Activated effector memory CD4-positive, alpha-beta T cell treated with anti-CD3 and anti-CD28 coated beads, Interleukin-2, amount 50 U/mL, for 16 hours (primary cell): ENCODE measurements at regions not wholly inside any gene's neighbourhood (a gene's known extent, or its start where the extent isn't known, plus 50 kb on each side); places are given as distances from the start of the nearest gene placed in this dataset.
"Not testable (repeated sequence)": the region's sequence is repeated elsewhere in the genome, so short reads cannot be mapped to it uniquely, and the experiment has no call there.

Experiments used
- DNase-seq: peaks from one replicate; pipeline ENCODE4 v3.0.0-alpha.2; 2020

DNA sequence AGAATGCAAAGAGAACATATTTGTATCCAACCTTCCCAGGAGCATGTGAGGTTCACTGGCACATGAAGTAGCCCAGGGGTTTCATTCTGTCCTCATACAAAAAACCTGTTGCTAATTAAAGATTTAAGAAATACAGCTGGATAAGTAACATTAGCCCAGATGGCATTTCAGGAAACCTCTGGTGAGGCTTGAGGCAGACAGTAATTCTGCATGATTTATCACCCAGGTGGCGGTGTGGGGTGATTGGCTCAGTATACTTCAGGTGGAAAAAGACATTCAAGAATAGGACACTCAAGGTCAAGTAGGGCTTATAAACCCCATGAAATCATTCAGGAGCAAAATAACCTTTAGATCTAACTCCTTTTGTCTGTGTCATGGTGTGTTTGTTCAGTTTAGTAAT is 237.4 kb downstream of the RNF144A start:
- no peak for DNase-seq

- DNase-seq: no peak
Observed at GRCh38 chr2:7161501-7161900, 244.3 kb downstream of the RNF144A start.

GRCh38 chr2:7165736-7166135 is 248.5 kb downstream of the RNF144A start:
- DNase-seq: no peak

GRCh38 chr2:7167801-7168411 is 250.7 kb downstream of the RNF144A start:
- DNase-seq: no peak

DNA sequence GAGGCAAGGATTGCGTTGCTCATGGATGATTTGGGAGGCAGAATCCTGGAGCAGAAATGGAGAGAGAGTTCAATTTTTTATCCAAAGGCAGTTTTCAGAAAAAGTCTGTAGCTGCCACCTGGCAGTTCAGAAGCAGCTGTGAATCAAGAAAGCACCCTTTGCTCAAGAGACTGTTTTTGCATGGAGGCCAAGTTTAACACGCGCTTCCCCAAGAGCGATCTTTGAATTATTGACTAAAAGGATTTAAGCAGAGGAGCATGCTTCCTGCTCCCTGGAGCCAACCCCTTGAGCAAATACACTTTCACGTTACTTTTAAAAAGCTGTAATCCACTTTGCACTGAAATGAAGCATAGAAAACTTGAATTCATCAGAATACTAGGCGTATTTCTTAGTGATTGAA is 252.4 kb downstream of the RNF144A start:
- no peak for DNase-seq

DNA sequence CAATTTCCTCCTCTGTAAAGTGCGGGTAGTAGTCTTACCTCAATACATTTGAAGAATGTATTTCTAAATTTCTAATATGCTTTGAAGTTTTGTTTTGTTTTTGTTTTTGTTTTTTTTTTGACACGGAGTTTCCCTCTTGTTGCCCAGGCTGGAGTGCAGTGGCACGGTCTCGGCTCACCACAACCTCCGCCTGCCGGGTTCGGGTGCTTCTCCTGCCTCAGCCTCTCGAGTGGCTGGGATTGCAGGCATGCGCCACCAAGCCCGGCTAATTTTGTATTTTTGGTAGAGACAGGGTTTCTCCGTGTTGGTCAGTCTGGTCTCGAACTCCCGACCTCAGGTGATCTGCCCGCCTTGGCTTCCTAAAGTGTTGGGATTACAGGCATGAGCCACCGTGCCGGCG is 261.8 kb downstream of the RNF144A start:
- not testable (repeated sequence) for DNase-seq

- DNase-seq: no peak
Observed at GRCh38 chr2:7180638-7181370, 263.6 kb downstream of the RNF144A start.

DNA sequence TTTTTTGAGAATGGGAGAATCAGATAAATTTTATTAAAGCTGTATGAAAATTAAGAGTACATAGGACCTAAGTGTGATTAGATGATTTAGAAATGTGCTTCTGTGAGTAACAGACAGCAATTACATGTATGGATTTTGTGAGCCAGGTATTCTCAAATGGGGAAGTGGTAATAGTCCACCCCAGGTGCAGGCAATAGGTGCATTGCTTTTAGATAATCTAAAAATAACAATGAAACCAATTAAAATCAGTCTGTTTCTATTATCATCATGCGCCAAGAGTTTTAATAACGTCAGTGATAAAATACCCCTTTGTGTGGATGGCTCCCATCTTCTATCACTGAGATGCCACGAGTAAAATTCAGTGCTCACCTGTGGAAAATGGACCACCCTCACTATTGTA is 265.3 kb downstream of the RNF144A start:
- no peak for DNase-seq

DNA sequence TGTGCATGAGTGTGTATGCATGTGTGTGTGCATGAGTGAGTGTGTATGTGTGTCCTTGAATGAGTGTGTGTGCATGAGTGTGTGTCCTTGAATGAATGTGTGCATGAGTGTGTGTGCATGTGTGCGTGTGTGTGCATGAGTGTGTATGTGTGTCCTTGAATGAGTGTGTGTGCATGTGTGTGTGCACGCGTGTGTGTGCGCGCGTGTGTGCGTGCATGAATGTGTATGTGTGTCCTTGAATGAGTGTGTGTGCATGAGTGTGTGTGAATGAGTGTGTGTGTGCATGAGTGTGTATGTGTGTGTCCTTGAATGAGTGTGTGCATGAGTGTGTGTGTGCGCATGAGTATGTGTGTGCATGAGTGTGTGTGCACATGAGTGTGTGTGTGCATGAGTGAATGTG is 271.9 kb downstream of the RNF144A start:
- no peak for DNase-seq

DNA sequence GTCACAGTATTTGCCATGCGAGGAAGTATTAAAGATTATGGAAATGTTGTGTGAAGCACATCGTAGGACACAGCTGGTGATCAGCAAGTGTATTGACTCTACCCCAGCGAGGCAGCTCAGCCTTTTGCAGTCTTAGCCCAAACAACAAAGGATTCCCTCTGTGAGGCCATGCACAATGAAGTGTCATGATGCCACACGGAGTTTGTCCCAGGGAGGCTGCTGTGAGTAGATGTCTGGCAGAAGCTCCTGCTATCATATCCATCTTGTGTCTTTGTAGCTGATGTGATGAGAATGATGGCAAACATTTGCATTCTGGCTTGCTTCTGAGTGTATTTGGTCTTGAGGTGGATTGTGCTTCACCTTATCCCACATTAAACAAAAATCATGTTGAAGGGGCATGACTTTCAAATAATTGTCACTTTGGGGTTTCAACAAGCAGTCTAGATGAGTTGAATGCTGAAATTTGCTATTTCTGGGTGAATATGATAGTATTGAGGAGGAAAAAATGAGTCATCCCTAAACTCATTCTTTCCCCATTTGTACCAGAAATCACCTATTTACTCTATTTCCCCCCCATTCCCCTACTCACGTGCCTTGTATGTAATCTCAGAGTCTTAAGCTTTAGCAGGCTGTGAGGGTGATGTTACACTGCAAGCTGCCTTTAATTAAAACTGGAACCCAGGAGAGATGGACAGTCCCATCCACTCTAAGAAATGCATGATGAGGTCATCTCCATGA is 273.5 kb downstream of the RNF144A start:
- DNase-seq: no peak

DNA sequence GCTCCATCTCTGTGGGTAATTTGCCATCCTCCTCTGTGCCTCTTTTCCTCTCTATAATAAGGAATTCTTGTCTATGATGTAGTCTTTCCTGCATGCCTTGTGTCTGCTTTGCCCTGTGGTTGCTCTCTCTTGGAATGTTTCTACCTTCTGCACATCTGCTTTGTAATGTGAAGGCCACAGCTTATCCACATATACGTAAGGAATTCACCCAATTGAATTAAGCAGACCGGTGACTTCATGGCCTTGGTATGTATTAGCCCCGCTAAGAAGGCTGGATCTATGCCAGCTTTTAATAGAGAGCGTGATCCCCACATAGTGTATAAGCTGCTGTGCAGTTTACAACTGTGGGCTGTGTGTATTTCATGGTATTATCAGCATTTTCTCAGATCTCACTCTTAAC is 274.7 kb downstream of the RNF144A start:
- no peak for DNase-seq

DNA sequence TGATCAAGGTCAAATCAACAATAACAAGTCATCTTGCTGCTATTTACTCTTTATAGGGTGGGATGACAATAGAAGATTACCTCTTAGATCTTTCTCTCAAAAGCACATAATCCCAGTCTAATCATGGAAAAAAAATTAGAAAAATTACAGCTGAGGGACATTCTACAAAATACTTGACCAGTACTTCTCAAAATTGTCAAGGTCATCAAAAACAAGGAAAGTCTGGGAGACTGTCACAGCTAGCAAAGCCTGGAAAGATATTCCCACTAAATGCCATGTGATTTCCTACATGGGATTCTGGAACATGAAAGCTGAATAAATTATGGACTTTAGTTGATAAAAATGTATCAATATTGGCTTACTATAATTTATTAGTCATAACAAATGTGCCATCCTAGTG is 276.2 kb downstream of the RNF144A start:
- no peak for DNase-seq

DNA sequence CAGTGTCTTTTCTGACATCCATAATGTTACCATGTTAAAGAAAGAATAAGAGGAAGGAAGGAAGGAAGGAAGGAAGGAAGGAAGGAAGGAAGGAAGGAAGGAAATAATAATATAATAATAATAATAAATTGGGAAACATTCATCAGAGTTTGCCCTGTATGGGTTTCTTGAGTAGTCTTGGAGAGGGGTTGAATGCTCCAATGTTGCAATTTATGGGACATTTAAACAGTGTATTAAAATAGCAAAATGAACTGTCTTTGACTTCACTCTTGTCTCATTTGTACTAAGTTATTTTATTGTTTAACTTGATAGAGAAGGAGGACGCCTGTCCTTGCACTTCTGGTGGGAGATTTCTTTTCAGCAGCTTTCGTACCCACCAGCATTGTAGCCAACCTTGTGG is 277.7 kb downstream of the RNF144A start:
- no peak for DNase-seq

- DNase-seq: no peak
Observed at GRCh38 chr2:7196883-7197282, 279.7 kb downstream of the RNF144A start.

DNA sequence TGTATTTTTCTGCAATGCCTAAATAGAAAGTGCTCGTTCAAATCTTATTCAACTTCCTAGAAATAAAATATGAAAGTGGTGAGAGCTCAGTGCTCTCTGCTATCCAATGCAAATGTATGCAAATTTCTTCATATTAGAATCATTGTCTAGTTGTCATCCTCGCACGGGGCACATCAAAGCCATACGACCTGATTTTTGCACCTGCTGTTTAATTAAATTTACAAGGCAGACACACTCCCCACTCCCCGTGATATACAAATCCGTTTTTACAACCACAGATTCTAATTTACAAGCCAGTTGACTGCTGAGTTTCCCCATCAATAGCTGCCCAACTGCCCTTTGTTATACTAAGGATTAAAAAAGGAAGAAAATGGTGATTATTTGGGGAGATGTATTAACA is 284.6 kb downstream of the RNF144A start:
- no peak for DNase-seq

DNA sequence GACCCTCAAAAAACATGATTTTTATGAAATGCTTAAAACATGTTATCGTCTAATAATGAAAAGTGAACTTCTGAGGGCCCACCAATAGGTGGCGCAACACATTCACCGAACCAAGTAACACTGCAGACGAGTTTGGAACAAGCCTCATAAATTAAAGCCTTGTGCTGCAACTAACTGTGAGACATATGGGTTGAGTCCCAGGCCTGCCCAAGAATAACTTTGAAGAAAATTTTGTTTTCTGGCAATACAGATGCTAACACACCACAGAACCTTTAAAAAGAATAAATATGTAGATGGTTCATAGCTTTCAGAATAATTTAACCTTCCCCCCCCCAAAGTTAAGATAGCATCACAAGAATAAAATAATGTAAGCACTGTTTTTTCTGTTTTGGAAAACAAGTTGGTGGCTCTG is 285.9 kb downstream of the RNF144A start:
- DNase-seq: peak; percentile 80

DNA sequence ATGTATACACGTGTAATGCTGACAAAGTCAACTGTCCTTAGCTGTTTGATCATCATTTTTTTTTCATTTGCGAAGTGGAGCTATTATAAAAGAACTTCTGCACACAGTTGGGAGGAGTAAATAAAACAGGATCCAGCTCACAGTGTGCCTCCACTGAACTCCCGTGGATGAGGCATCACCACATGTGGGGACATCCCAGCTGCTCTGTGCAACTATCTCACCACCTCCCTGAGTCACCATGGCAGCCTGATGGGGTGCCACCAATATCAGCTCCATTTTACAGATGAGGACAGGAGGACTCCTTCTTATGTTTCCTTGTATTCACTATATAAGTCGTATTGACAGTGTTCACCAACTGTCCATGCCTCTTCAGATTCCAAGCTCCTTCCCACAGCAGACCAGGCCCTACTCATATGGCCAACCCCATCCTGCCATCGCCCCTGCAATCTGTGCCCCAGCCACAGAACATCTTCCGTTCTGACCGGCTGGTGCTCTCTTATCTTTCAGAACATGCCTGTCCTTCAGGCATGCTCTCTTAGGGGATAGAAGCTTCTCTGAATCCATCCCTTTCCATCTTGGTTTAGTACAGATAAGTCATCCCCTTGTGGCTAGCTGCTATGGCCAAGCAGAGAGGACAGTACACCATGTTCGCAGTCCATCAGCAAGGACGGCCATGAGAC is 288.1 kb downstream of the RNF144A start:
- no peak for DNase-seq

GRCh38 chr2:7206111-7206810 is 289.0 kb downstream of the RNF144A start:
- no peak for DNase-seq

DNA sequence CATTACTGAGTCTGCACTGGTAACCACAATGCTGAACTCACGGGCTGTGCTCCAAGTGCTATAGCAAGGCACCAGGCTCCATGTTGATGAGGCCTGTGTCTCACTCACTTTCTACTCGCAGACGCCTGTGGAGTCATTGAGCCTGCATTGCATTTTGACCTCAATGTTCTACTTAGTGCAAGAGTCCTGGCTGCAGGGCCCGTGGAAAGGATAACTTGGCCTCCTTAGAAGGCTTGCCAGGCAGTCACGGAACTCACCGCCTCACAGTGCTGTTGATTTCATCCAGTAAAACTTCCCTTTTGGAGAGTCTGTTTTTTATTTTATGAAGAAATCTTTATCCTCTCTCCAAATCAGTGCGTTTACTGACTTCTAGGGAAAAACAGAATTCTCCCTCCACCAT is 290.4 kb downstream of the RNF144A start:
- no peak for DNase-seq

DNA sequence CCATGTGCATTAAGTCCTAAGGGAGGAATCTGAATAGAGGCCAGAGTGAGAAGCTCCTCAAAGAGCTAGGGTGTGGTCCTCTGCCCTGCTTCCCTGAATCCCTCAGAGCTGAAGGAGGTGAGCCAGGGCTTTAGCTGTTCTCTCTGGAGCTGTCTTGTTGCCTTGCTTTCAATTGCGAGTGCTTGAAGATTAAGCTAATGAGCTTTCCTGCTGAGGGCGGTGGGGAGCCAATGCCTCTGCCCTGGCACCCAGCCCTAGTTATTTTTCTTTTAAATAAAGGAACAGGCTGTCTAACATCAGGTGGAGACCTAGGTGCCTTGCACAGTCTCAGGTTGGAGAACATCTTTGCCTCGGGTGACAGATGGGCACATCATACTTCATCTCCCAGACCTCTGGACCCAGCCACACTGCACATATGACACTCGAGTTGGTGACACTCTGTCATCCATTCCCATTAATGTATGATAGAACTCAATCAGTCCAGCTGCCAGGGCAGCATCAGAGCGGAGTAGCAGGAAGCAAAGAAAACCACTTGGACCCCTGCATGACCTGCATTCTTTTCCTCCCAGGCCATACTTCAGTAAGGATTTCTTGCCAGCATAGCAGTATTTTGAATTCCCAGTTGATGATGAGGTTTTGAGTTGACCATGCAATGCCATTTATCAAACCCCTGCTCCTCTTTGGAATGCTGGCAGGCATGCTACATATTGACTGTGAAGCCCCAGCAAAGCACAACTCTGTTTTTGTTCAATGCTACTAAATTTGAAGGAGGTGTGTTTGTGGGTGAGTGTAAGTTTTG is 292.7 kb downstream of the RNF144A start:
- DNase-seq: no peak

DNA sequence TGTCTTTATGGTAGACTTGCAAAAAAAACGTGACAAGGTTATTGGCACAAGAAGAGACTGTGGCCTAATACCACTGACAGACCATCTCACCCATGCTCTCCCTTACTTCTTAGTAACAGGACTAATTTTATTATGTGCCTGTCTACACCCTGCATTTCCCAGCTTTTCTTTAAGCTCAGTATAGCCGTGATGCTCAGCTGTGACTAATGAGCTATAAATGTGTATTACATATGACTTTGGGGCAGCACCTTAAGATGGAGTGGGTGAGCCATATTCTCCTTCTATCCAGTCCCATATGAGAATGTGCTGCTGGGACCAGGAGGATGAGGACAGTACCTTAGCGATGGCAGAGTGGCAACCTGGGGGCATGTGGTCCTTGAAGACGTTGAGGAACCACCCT is 293.5 kb downstream of the RNF144A start:
- no peak for DNase-seq

GRCh38 chr2:7225848-7226247 is 308.6 kb downstream of the RNF144A start:
- DNase-seq: no peak
